Endothelial cell of umbilical vein (primary cell): ENCODE measurements at regions not wholly inside any gene's neighbourhood (a gene's known extent, or its start where the extent isn't known, plus 50 kb on each side); places are given as distances from the start of the nearest gene placed in this dataset.

Source experiments
- BruUV-seq: library from RNA; stranded (reverse); fragments of 400-500 nt; replicated peaks from 2 replicates; lab custom pipeline; 2021; lab: Mats Ljungman, UMichigan
- CTCF ChIA-PET: fragments of 300-600, 350-600 bp; sonication (Branson Sonifier 250); formaldehyde crosslinking; loops from one replicate; lab custom pipeline; 2021; ENCODE audit warnings: antibody characterized with exemption, inconsistent platforms; lab: Charles Lee
- POLR2A ChIA-PET: fragments of 300-600, 350-600 bp; sonication (Branson Sonifier 250); formaldehyde crosslinking; loops from one replicate; lab custom pipeline; 2021; ENCODE audit warnings: antibody characterized with exemption, inconsistent platforms; lab: Charles Lee
- DNase-seq: peaks from one replicate; pipeline ENCODE4 v3.0.0-alpha.2; 2011; ENCODE audit warnings: low read depth, low spot score
- FAIRE-seq: peaks from 2 replicates; lab custom pipeline; 2011; peaks lifted over from hg19 to GRCh38; lab: Jason Lieb, UNC
- H2AFZ ChIP-seq: 2 replicates; pipeline ENCODE4 v1.6.0; 2012; ENCODE audit warnings: low read depth, low read length, control low read depth, inconsistent platforms
- H3K27ac ChIP-seq: 2 replicates; pipeline ENCODE4 v1.5.1; 2011; ENCODE audit warnings: low read depth, mild to moderate bottlenecking, control low read depth, low read length, moderate library complexity; ENCODE audit not compliant: insufficient read depth
- H3K27me3 ChIP-seq, 2 experiments: 2 replicates each; pipeline versions ENCODE4 v1.6.0 to v1.6.1; 2011; ENCODE audit warnings: low read length in 2 of 2, mixed read lengths in 1 of 2; ENCODE audit not compliant: control insufficient read depth in 2 of 2, insufficient read depth in 2 of 2
- H3K36me3 ChIP-seq, 2 experiments: 2 replicates in 1 of 2; 3 replicates in 1 of 2; pipeline ENCODE4 v1.5.1; 2011; ENCODE audit warnings: low read length in 2 of 2, mild to moderate bottlenecking in 1 of 2, moderate library complexity in 1 of 2; ENCODE audit not compliant: control insufficient read depth in 2 of 2, insufficient read depth in 2 of 2; ENCODE audit errors: extremely low read depth in 1 of 2
- H3K4me1 ChIP-seq: 3 replicates; pipeline ENCODE4 v1.5.1; 2011; ENCODE audit warnings: mild to moderate bottlenecking, low read length; ENCODE audit not compliant: control insufficient read depth, insufficient read depth; ENCODE audit errors: extremely low read depth
- H3K4me2 ChIP-seq: 2 replicates; pipeline ENCODE4 v1.6.1; 2011; ENCODE audit warnings: low read length, control low read depth, mixed read lengths; ENCODE audit not compliant: insufficient read depth
- H3K4me3 ChIP-seq, 3 experiments: fragments of 200-600 bp in 1 of 3; sonication (generic), shearing (Covaris generic) in 1 of 3; replicated peaks in 1 of 3; 2 replicates each; pipeline ENCODE4 v1.5.1; 2011 to 2016; ENCODE audit warnings: control low read depth in 3 of 3, low read length in 3 of 3, mild to moderate bottlenecking in 2 of 3, inconsistent platforms in 1 of 3, low read depth in 1 of 3, moderate library complexity in 1 of 3; ENCODE audit not compliant: insufficient read depth in 1 of 3
- H3K79me2 ChIP-seq: 2 replicates; pipeline ENCODE4 v1.6.0; 2012; ENCODE audit warnings: low read length, inconsistent platforms; ENCODE audit not compliant: control insufficient read depth, insufficient read depth
- H3K9ac ChIP-seq: replicated peaks from 2 replicates; pipeline ENCODE3; 2011; ENCODE audit warnings: low read length, control low read depth; ENCODE audit not compliant: insufficient read depth; ENCODE audit errors: extremely low read depth
- H3K9me1 ChIP-seq: replicated peaks from 3 replicates; pipeline ENCODE4 v1.6.0; 2011; ENCODE audit warnings: mild to moderate bottlenecking, low read length; ENCODE audit not compliant: control insufficient read depth, insufficient read depth; ENCODE audit errors: extremely low read depth
- H3K9me3 ChIP-seq: replicated peaks from 2 replicates; pipeline ENCODE4 v1.5.1; 2012; ENCODE audit warnings: low read length, inconsistent platforms; ENCODE audit not compliant: control insufficient read depth, insufficient read depth
- H4K20me1 ChIP-seq: replicated peaks from 2 replicates; pipeline ENCODE3; 2011; ENCODE audit warnings: mild to moderate bottlenecking, low read length; ENCODE audit not compliant: control insufficient read depth, insufficient read depth; ENCODE audit errors: extremely low read depth
- CTCF ChIP-seq, 2 donors: IDR thresholded peaks; 1 replicate in 1 of 2; 2 replicates in 1 of 2; pipeline ENCODE4 v1.5.1; 2011; ENCODE audit warnings: low read length in 2 of 2, mild to moderate bottlenecking in 2 of 2, moderate library complexity in 2 of 2, control low read depth in 1 of 2, inconsistent platforms in 1 of 2, low read depth in 1 of 2; ENCODE audit not compliant: insufficient read depth in 1 of 2; ENCODE audit errors: extremely low read depth in 1 of 2
- EZH2 ChIP-seq: IDR thresholded peaks from 2 replicates; pipeline ENCODE4 v1.6.1; 2012; ENCODE audit warnings: borderline replicate concordance, low read depth, mild to moderate bottlenecking, moderate library complexity, low read length, inconsistent platforms; ENCODE audit not compliant: severe bottlenecking
- FOS ChIP-seq: IDR thresholded peaks from 2 replicates; pipeline ENCODE4 v1.6.1; 2011; ENCODE audit warnings: mild to moderate bottlenecking, low read length, moderate library complexity, borderline replicate concordance; ENCODE audit not compliant: insufficient read depth
- GATA2 ChIP-seq: IDR thresholded peaks from 2 replicates; pipeline ENCODE4 v1.7.0; 2011; ENCODE audit warnings: low read depth, mild to moderate bottlenecking, moderate library complexity, mixed read lengths, low read length; ENCODE audit not compliant: insufficient read length, insufficient read depth
- JUN ChIP-seq: IDR thresholded peaks from 2 replicates; pipeline ENCODE4 v1.6.1; 2011; ENCODE audit warnings: borderline replicate concordance, low read depth; ENCODE audit not compliant: insufficient read length, insufficient read depth
- MYC ChIP-seq: IDR thresholded peaks from one replicate; pipeline ENCODE4 v1.6.1; 2011; ENCODE audit warnings: mild to moderate bottlenecking, low read depth, low read length
- POLR2AphosphoS5 ChIP-seq: IDR thresholded peaks from 2 replicates; pipeline ENCODE4 v1.6.1; 2012; ENCODE audit warnings: low read depth, mild to moderate bottlenecking, control low read depth, low read length, moderate library complexity; ENCODE audit not compliant: insufficient read depth
- dilution Hi-C: fragments of 300-500 bp; cut with MboI; formaldehyde crosslinking; loops from one replicate; pipeline ENCODE4 v1.15.0; 2019; ENCODE audit warnings: low sequenced_read_pairs; ENCODE audit not compliant: extremely low pct_ligation_motif_present
- intact Hi-C: fragments of 100-400 bp; cut with micrococcal nuclease; formaldehyde crosslinking; loops from one replicate; pipeline ENCODE4 v1.10.0; 2022

GRCh38 chr3:106296062-106296461 lies 427.2 kb upstream of the CBLB start:
- Histone ChIP-seq H2AFZ (no peak overlapping the region), H4K20me1 (no peaks in the 10 kb centered on the region), H3K9me3 (no peaks in the 10 kb centered on the region), H3K4me2 (no peak overlapping the region), H3K4me1 (no peaks in the 10 kb centered on the region), H3K36me3 (no peaks in the 10 kb centered on the region), H3K9me1 (no peaks in the 10 kb centered on the region), H3K4me3 (no peak overlapping the region), H3K27me3 (no peaks in the 10 kb centered on the region), H3K9ac (no peak overlapping the region), H3K27ac (no peak overlapping the region), H3K79me2 (no peaks in the 10 kb centered on the region)
- no peak for DNase-seq
- POLR2A ChIA-PET = no interaction called here
- no peak for FAIRE-seq
- no TSS peak for BruUV-seq
- intact Hi-C loops (no loop called here), dilution Hi-C loops (no loop called here)
- TF ChIP-seq POLR2AphosphoS5 (no peak), GATA2 (no peak)
- CTCF ChIA-PET = no interaction called here

GRCh38 chr3:106299300-106300098 lies 430.7 kb upstream of the CBLB start:
- no peaks in the 10 kb centered on the region for H3K79me2 ChIP-seq
- BruUV-seq = no TSS peak
- no peak overlapping the region for H3K9ac ChIP-seq
- H3K36me3 ChIP-seq = no peaks in the 10 kb centered on the region
- intact Hi-C loops (no loop called here), dilution Hi-C loops (no loop called here)
- H3K9me1 ChIP-seq = no peaks in the 10 kb centered on the region
- ChIA-PET POLR2A (no interaction called here), CTCF (interaction anchor here (1.2 kb wide), 1 partner anchor 10 kb away, joined by 4 read pairs; no protein-coding TSS in a partner anchor)
- H3K27ac ChIP-seq = no peak overlapping the region
- no peak overlapping the region for H3K4me2 ChIP-seq
- no peaks in the 10 kb centered on the region for H3K4me1 ChIP-seq
- no peaks in the 10 kb centered on the region for H3K27me3 ChIP-seq
- no peaks in the 10 kb centered on the region for H3K9me3 ChIP-seq
- TF ChIP-seq JUN (peak; percentile 25), CTCF (IDR thresholded peaks at IDR 0.05; ENCODE audit: extremely low read depth in 1 of 2, insufficient read depth in 1 of 2, low read depth in 1 of 2, low read length in 2 of 2) (no peak), FOS (peak; percentile 16), EZH2 (no peak), MYC (no peak)
- H2AFZ ChIP-seq = no peak overlapping the region
- FAIRE-seq (no peak), DNase-seq (peak; percentile 31)
- H3K4me3 ChIP-seq = no peak overlapping the region
- no peaks in the 10 kb centered on the region for H4K20me1 ChIP-seq
